GM18861 (cell line): ENCODE measurements at regions not wholly inside any gene's neighbourhood (a gene's known extent, or its start where the extent isn't known, plus 50 kb on each side); places are given as distances from the start of the nearest gene placed in this dataset.
"Not testable (repeated sequence)": the region's sequence is repeated elsewhere in the genome, so short reads cannot be mapped to it uniquely, and the experiment has no call there.

Source experiments
- ATAC-seq: cut with Tn5 transposase; IDR thresholded peaks from one replicate; pipeline ENCODE4 v1.9.1; 2021; ENCODE audit not compliant: unreplicated experiment

DNA sequence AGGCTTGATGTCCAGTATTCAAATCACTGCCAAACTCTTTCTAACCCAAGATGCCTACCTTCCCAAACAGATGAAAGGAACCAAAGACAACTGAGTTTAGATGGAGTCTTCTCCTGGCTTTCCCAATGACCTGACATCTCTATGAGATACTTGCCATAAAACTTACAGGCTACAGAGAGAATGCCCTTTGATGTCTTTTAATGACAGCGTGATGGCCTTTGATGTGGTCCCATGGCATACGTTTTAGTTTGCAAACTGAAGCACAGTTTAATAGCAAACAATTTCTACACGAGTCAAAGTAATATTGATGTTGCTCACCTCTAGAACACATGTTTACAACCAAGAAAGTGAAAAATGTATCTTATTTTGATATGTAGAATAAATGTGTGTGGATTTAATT, 73.2 kb downstream of the ZIC4 start:
- ATAC-seq, result no peak

DNA sequence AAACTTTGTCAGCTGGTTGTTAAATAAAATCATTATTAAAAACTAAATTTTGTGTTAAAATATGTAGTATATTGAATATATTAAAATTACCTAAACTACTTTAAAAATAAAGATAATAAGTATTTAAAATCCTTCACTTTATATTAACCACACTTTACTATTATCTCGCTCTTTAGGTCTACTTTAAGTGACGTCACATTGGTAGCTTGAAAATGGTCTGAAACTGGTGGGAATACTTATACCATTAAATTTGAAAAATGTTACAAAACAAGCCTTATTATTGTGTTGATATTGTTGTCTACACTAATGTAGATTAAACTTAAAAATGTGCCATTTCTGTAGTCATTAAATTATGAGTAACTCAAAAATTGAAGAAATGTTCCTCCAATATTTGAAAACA, 77.6 kb downstream of the ZIC4 start:
- no peak for ATAC-seq

DNA sequence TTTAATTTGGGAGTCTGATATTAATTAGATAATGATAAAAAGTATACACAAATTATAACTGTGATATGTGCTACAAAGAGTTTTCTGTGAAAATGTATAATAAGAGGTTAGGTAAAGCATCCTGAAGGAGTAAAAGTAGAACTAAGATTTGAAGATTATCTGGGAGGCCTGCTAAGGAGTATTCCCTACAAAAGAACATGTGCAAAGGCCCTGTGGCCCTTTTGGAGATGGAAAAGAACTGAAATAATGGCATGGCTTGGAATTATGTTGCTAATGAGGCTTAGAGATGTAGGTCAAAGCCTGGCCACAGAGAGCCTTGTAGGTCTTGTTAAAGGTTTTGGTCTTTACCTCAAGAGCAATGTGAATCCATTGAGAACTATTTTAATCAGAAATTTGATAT, 82.0 kb downstream of the ZIC4 start:
- ATAC-seq, result no peak

DNA sequence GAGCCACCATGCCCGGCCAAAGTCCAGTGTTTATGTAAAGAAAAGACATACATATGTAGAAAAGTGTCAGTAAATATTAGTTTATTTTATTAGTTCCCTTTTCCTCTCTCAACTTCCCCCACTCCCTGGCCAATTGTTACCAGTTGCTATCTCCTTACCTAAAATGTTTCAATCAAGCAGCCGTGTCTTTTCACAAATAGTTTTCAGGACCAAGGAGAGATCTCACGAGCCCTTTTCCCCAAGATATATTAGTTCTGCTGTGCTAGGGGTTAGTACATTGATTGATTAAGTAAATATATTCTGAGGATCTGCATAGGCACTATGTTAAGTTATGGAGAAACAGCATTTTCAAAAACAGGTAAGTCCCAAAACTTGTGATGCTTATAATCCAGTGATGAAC, 87.4 kb downstream of the ZIC4 start:
- ATAC-seq, result no peak

DNA sequence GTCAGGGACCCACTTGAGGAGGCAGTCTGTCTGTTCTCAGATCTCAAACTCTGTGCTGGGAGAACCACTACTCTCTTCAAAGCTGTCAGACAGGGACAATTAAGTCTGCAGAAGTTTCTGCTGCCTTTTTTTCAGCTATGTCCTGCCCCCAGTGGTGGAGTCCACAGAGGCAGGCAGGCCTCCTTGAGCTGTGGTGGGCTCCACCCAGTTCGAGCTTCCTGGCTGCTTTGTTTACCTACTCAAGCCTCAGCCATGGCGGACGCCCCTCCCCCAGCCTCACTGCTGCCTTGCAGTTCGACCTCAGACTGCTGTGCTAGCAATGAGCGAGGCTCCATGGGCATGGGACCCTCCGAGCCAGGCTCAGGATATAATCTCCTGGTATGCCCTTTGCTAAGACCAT, 89.3 kb downstream of the ZIC4 start:
- ATAC-seq, result not testable (repeated sequence)

DNA sequence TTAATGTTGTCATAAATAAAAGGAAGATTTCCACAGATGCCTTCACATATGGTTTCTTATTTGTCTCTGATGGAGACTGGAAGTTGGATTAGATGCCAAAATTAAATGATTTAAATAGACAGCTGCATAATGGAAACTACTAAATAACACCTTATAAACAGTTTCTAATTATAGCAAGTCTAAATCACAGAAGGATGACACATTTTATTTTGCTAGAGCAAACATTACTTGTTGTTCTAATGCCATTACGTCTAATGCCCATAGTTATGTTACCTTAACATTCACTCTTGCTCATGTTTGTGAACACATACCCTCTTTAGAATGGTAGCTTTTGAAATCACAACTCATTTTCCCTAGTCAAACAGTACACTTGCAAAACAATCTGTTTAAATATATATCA, 92.8 kb downstream of the ZIC4 start:
- no peak for ATAC-seq

DNA sequence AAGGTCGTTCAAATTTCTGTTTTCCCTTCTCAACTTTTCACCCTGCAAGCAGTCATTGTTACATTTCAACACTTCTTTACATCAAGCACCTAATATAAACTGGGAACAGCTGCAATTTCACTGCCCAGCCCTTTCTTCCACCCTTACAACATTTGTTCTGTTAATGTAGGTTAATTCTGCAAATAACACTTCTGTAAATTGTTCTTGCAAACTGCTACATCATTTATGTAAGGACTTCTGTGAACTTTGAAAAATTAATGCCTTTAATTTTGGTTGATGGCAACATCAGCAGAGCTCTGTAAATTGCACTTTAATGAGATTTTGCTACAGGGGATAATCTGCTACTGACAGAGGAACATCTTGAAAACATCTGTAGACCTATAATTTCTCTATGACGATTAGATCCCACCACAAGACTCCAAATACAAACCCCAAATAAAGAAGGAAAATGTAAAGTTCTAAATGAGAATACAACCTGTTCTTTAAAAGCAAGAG, 93.5 kb downstream of the ZIC4 start:
- ATAC-seq, result no peak

DNA sequence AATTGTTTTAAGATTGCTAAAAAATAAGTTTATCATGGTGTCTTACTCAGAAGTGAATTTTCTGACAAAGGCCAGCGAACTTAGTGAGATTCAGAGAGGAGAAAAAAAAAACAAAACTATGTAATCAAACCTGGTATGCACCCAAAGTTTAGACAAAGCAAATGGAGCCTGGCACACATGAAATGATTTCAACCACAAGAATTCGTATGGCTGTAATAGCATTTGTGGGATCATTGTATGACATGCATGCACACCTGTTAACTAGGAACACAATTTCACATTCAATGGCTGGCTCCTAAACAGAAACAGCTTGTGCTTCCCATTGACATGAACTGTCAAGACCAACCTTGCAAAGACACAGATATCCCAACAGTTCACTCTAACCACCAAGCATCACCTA, 94.6 kb downstream of the ZIC4 start:
- no peak for ATAC-seq

DNA sequence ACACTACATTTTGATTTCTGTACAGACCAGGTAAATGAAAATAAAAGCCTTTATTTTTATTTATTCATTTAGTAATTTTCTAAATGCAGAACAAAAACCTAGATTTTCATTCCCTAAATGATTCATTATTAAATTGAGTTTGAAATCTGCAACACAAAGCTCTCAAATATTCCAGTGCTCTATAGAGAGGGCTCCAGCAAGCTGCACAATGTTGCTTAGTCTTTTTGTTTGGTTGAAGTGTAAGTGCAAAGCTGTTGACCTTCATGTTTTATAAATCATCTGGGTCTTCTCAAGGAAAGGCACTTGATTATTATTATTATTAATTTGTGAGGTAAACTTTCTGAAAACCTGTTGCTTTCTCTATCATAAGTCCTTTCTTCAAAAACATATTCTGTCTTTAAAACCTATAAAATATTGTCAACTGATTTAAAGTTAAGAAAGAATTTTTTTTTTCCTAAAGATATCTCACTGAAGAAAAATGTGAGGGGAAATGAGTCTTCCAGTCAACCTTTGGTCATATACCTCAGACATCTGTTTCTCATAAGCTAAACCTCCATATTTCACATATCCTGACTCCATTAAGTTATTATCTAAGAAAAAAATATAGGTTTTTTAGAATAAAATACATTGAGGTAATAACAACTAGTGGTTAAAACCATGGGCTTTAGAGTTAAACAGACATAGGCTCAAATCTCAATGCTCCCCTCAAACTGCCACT, 100.7 kb downstream of the ZIC4 start:
- ATAC-seq, result no peak

DNA sequence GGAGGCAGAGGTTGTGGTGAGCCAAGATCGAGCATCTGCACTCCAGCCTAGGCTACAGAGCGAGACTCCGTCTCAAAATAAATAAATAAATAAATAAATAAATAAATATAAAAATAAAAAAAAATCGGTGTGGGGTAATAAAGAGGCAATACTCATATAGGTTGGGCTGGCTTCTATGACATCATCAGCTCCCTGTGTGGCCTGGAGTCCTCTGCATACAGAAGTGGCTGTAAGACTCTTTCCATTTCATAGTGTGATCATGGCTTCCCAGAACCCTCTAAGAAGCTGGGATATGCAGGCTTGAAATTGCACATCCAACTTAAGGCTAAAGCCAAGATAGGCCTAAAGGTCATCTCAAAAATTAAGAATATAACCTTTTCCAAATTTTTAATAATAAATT, 101.6 kb downstream of the ZIC4 start:
- no peak for ATAC-seq

DNA sequence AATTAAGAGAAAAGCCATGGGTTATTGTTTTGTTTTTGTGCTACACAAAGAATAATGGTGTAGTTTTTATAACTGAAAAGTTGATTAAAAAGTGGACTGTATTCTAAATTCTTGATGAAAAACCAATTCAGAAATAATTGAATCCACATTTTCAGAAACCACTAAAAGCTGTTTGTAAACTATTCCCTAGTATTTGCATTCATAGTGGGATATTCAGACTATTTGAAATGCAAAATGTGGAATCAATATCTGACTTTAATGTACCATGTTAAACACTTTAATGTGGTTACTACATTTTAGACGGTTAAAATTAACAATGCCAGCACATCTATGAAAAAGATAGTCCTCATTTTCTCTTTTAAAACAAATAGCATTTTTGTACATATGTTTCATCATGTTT, 104.6 kb downstream of the ZIC4 start:
- ATAC-seq, result no peak

DNA sequence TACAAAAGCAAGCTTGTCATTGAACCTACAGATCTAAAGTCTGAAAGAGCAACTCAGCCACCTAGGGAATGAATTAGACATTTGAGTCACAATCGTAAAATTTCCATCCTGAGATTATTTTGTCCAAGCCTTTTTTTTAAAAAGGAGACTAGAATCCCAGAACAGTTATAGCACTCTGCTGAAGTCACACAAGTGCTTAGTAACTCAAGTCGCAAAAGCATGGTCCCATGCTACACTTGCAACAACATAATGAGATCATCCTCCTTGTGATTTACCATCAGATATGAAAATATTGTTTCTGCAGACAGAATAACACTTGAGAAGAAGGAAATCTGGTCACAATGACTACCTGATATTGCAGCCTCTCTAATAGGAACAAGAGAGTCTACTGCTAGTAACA, 106.7 kb downstream of the ZIC4 start:
- no peak for ATAC-seq

DNA sequence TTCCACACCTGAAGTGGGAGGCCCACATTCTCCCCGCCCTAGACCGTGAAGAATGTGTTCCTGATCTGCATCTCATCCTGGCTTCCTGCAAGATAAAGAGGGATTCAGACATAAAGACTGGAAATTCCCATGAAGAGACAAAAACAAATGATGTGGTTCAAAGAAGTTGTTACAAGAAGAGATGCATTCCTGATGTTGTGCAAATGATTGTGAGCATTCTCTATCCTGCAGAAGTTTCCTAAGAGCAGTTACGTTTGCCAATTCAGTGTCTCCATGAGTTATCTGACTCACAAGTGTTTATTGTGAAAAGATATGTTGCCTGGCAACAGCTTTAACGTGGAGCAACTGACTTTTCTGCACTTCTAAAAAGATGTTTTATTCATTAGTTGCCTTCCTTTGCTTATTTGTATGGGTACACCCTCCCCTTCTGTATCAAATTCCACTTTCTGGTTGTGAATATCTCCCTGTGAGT, 107.8 kb downstream of the ZIC4 start:
- no peak for ATAC-seq

DNA sequence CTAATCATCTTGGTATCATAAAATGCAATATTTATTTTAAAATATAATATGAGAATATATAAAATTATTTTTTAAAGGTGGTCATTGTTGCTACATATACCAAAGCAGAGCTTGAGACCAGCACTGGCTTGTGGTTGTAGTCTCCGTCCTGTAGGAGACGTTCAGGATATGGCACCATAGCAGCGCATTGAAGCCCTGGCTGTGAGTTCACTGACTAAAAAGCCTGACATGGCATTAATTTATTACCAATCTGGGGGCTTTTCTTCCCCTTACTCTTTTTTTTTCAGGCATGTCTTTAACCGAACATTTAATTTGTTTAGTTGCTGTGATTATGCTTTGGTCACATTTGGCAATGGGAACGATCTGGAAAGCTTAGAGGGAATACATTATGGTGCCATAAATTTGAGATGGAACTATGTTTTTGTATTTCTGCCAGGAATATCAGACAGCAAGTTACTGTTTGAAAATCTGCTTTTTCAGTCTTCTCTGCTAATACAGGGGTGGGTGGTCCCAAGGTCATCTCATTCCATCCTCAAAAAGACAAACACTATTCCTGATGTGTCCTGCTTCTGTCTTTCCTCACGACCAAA, 108.5 kb downstream of the ZIC4 start:
- no peak for ATAC-seq

DNA sequence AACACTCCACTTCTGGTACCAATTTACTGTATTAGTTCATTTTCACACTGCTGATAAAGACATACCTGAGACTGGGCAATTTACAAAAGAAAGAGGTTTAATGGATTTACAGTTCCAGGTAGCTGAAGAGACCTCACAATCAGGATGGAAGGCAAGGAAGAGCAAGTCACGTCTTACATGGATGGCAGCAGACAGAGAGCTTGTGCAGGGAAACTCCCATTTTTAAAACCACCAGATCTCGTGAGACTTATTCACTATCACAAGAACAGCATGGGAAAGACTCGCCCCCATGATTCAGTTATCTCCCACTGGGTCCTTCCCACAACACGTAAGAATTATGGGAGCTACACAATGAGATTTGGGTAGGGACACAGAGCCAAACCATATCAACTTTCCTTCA, 119.0 kb downstream of the ZIC4 start:
- ATAC-seq, result not testable (repeated sequence)

DNA sequence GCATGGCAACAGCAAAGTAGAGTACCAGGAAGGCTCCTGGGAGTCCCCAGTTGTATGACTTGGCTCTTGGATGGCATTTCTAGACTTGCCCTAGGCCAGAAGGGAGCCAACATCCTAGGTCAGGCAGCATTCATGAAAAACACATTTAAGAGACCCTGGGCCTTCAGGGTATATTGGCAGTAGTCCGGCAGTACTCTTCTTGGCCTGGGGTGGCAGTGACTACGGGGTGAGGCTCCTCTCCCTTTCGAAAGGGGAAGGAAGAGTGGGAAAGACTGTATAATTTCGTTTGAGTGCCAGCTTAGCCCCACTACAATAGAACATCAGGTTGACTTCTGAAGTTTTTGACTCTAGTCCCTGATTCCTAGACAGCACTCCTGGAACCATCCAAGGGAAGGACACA, 136.4 kb downstream of the ZIC4 start:
- no peak for ATAC-seq

DNA sequence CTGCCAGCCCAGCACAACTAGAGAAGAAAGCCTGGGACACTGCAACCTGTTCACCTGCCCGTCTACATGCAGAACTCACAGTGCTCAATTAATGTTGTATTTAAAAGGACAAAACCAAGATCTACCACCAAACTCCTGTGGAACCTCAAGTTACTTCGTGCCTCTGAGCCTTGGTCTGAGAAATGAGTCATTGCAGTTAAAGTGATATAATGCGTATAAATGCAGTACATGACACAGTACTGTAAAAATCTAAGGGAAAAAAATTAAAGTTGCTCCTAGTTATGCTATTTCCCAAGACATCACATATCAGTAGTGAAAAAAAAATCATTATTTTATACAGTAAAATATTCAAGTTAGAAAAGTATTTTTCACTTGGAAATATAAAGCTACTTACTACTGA, 138.9 kb downstream of the ZIC4 start:
- no peak for ATAC-seq

DNA sequence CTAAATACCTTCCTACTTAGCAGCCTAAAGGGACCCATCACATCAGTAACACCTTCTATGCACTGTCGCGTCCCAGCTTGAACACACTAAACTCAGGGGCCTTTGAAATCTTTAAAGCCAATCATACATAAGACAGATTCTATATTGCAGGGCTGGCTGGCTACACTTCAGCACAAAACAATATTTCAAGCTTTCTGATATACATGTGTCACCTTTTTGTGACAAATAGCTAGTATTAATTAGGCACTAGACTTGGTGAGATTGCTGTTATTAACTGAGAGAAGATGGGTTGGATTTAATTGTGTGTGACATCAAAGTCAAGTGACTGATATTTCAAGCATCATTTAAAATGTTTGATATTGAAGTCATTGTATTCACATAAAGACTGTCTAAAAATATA, 148.4 kb downstream of the ZIC4 start:
- no peak for ATAC-seq

DNA sequence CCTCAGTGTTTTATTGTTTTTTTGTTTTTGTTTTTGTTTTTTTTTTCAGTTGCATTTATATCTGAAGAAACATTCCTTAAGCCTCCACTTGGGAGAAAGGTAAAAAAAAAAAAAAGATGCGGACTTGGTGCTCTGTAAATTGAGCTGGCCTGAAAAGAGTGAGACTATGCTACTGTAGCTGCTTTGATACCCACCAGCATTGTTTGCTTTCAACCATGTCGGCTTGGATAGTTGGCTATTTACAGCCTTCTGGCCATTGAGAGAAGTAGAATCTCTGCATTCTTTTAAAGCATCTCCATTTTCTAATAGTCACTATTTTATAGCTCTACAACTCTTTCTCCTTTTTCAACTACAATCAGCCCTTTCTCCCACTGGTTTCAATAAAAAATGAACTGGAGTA, 149.6 kb downstream of the ZIC4 start:
- no peak for ATAC-seq

DNA sequence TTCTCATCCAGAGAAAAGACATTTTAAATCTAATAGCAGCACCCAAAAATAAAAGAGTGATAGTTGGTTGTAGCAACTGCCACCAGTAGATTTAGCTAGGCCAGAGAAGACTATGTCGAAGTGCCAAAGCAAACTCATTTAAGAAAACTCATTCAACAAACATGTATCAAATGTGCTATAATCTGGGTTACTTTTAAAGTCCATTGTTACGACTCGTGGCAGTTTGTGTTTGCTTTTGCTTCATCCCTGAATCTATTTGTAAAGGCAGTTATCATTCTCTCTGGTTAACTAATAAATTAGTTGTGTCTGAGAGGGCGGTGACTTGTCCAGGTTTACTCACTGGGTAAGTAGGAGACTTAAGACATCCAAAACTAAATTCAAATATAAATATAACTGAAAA, 159.4 kb downstream of the ZIC4 start:
- ATAC-seq, result no peak

DNA sequence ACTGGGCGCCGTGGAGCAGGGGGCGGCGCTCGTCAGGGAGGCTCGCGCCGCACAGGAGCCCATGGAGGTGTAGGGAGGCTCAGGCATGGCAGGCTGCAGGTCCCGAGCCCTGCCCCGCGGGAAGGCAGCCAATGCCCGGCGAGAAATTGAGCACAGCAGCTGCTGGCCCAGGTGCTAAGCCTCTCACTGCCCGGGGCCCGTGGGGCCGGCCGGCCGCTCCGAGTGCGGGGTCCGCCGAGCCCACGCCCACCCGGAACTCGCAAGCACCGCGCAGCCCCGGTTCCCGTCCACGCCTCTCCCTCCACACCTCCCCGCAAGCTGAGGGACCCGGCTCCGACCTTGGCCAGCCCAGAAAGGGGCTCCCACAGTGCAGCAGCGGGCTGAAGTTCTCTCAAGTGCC, 160.7 kb downstream of the ZIC4 start:
- not testable (repeated sequence) for ATAC-seq

DNA sequence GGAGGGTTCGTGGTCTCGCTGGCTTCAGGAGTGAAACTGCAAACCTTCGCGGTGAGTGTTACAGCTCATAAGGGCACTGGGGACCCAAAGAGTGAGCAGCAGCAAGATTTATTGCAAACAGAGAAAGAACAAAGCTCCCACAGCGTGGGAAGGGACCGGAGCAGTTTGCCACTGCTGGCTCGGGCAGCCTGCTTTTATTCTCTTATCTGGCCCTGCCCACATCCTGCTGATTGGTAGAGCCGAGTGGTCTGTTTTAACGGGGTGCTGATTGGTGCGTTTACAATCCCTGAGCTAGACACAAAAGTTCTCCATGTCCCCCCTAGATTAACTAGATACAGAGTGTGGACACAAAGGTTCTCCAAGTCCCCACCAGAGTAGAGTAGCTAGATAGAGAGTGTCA, 161.3 kb downstream of the ZIC4 start:
- ATAC-seq, result not testable (repeated sequence)

DNA sequence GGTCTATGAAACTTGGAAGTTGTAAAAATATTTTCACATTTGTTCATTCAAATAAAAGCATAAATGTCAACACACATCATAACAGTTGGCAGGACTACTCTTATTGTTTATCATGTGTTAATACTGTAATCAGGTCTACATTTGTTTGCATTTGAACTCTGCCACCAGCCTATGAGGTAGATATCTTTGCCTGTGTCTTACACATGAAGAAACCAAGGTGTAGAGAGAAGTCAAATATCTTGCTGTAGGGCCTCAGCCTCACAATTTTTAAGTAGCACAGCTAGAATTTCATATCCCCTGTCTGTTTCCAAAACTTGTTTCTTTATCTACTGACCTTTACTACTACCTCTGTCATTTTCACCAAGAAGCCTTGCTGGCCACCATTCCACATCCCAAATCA, 161.9 kb downstream of the ZIC4 start:
- ATAC-seq, result no peak
